ENCODE measurements at regions not wholly inside any gene's neighbourhood (a gene's known extent, or its start where the extent isn't known, plus 50 kb on each side); places are given as distances from the start of the nearest gene placed in this dataset.

- TF ChIP-seq FOXP2 (optimal IDR thresholded peaks at IDR 0.05; ENCODE audit: borderline replicate concordance, extremely low read depth, extremely low read length, insufficient read depth) (no peak), TAF1 (IDR thresholded peaks at IDR 0.05; ENCODE audit: borderline replicate concordance, insufficient read depth, low read length) (no peak), POLR2AphosphoS5 (IDR thresholded peaks at IDR 0.05; ENCODE audit: low read depth, low read length) (no peak), SIN3A (IDR thresholded peaks at IDR 0.05; ENCODE audit: borderline replicate concordance, insufficient read depth, low read length) (no peak)
- TF ChIP-seq, protein P1, sequence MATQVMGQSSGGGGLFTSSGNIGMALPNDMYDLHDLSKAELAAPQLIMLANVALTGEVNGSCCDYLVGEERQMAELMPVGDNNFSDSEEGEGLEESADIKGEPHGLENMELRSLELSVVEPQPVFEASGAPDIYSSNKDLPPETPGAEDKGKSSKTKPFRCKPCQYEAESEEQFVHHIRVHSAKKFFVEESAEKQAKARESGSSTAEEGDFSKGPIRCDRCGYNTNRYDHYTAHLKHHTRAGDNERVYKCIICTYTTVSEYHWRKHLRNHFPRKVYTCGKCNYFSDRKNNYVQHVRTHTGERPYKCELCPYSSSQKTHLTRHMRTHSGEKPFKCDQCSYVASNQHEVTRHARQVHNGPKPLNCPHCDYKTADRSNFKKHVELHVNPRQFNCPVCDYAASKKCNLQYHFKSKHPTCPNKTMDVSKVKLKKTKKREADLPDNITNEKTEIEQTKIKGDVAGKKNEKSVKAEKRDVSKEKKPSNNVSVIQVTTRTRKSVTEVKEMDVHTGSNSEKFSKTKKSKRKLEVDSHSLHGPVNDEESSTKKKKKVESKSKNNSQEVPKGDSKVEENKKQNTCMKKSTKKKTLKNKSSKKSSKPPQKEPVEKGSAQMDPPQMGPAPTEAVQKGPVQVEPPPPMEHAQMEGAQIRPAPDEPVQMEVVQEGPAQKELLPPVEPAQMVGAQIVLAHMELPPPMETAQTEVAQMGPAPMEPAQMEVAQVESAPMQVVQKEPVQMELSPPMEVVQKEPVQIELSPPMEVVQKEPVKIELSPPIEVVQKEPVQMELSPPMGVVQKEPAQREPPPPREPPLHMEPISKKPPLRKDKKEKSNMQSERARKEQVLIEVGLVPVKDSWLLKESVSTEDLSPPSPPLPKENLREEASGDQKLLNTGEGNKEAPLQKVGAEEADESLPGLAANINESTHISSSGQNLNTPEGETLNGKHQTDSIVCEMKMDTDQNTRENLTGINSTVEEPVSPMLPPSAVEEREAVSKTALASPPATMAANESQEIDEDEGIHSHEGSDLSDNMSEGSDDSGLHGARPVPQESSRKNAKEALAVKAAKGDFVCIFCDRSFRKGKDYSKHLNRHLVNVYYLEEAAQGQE (IDR thresholded peaks at IDR 0.05; ENCODE audit: insufficient read depth in 1 of 2, low read depth in 2 of 2, low read length in 2 of 2): no peak
Measured at GRCh38 chr9:26169708-26170107, 491.5 kb upstream of the TUSC1 start.

Data from PFSK-1 (cell line).